PC-3 (cell line): ENCODE measurements at regions not wholly inside any gene's neighbourhood (a gene's known extent, or its start where the extent isn't known, plus 50 kb on each side); places are given as distances from the start of the nearest gene placed in this dataset.

Experiments
- ATAC-seq: fragments of 200-7000 bp; cut with Tn5 transposase; 2 replicates; pipeline ENCODE4 v1.9.1; 2020; ENCODE audit warnings: mild to moderate bottlenecking, moderate library complexity
- BruUV-seq: library from RNA; stranded (reverse); fragments of 400-500 nt; replicated peaks from 2 replicates; lab custom pipeline; 2021; lab: Mats Ljungman, UMichigan
- CTCF ChIA-PET: fragments of 300-600 bp; sonication (Branson Sonifier 250); formaldehyde crosslinking; loops from one replicate; lab custom pipeline; 2022; ENCODE audit warnings: antibody characterized with exemption; lab: Charles Lee
- POLR2A ChIA-PET: fragments of 300-600 bp; sonication (Branson Sonifier 250); formaldehyde crosslinking; loops from one replicate; lab custom pipeline; 2022; ENCODE audit warnings: antibody characterized with exemption; ENCODE audit not compliant: unreplicated experiment; lab: Charles Lee
- DNase-seq: peaks from one replicate; pipeline ENCODE4 v3.0.0-alpha.2; 2015
- H2AFZ ChIP-seq: fragments of 300-600 bp; sonication (generic); 2 replicates; pipeline ENCODE4 v1.6.0; 2016; ENCODE audit warnings: antibody characterized with exemption, low read length
- H3F3A ChIP-seq: fragments of 300-600 bp; sonication (generic); one replicate; pipeline ENCODE4 v1.6.0; 2017; ENCODE audit warnings: antibody characterized with exemption, low read length, control low read depth, mild to moderate bottlenecking; ENCODE audit not compliant: unreplicated experiment
- H3K27ac ChIP-seq: fragments of 300-600 bp; sonication (generic); 2 replicates; pipeline ENCODE4 v1.5.1; 2016; ENCODE audit warnings: mild to moderate bottlenecking, low read length
- H3K27me3 ChIP-seq: fragments of 300-600 bp; sonication (generic); 2 replicates; pipeline ENCODE4 v1.6.1; 2016; ENCODE audit warnings: low read length, mixed read lengths
- H3K36me3 ChIP-seq: fragments of 300-600 bp; sonication (generic); 2 replicates; pipeline ENCODE4 v1.6.1; 2016; ENCODE audit warnings: low read depth, mixed run types, low read length, mixed read lengths
- H3K4me1 ChIP-seq: fragments of 300-600 bp; sonication (generic); 2 replicates; pipeline ENCODE4 v1.5.1; 2016; ENCODE audit warnings: low read length; ENCODE audit not compliant: insufficient read depth
- H3K4me2 ChIP-seq: fragments of 300-600 bp; sonication (generic); 2 replicates; pipeline ENCODE4 v1.6.0; 2016; ENCODE audit warnings: low read length
- H3K4me3 ChIP-seq: fragments of 300-600 bp; sonication (generic); 2 replicates; pipeline ENCODE4 v1.5.1; 2016; ENCODE audit warnings: mild to moderate bottlenecking, low read length, mixed read lengths
- H3K79me2 ChIP-seq: fragments of 300-600 bp; sonication (generic); 2 replicates; pipeline ENCODE4 v1.6.1; 2017; ENCODE audit warnings: low read length, mixed read lengths
- H3K9ac ChIP-seq: fragments of 300-600 bp; sonication (generic); 2 replicates; pipeline ENCODE4 v1.6.0; 2016; ENCODE audit warnings: mild to moderate bottlenecking, low read length
- H3K9me2 ChIP-seq: fragments of 300-600 bp; sonication (generic); replicated peaks from 2 replicates; pipeline ENCODE4 v1.6.1; 2016; ENCODE audit warnings: mixed run types, low read length, mixed read lengths
- H3K9me3 ChIP-seq: fragments of 300-600 bp; sonication (generic); 2 replicates; pipeline ENCODE4 v1.6.1; 2016; ENCODE audit warnings: low read length, mixed read lengths
- H4K20me1 ChIP-seq: fragments of 300-600 bp; sonication (generic); 2 replicates; pipeline ENCODE4 v1.6.1; 2016; ENCODE audit warnings: low read length, mixed read lengths
- CTCF ChIP-seq: fragments of 300-600 bp; sonication (generic); conservative IDR thresholded peaks from 2 replicates; pipeline ENCODE4 v1.5.1; 2017; ENCODE audit warnings: antibody characterized with exemption, low read depth, mild to moderate bottlenecking, low read length
- EZH2 ChIP-seq: fragments of 300-600 bp; sonication (generic); IDR thresholded peaks from one replicate; pipeline ENCODE4 v1.6.1; 2017; ENCODE audit warnings: antibody characterized with exemption, mild to moderate bottlenecking, low read length; ENCODE audit not compliant: unreplicated experiment
- EZH2phosphoT487 ChIP-seq: fragments of 300-600 bp; sonication (generic); IDR thresholded peaks from 2 replicates; pipeline ENCODE4 v1.6.1; 2018; ENCODE audit warnings: mild to moderate bottlenecking, antibody characterized with exemption, low read length, borderline replicate concordance
- intact Hi-C: fragments of 100-400 bp; cut with micrococcal nuclease; formaldehyde crosslinking; loops from 2 replicates; pipeline ENCODE4 v1.9.0; 2023

DNA sequence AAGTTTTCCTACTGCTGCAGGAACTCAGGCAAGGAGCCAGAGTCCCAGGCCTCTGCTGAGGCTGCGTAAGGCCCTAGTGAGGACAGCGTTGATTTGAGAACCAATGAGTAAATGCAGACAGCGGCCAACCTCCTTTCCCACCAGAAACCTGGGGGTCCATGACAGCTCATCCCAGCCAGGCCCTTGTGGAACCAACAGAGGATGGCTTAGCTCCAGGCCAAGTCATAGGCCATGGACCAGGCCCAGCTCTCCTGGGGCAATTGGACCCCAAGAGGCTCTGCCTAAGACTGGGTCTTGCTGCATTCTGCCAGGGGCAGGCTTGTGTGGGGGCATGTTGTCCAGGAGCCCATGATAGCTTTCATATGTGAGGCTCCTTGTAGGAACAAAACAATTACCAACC lies 65.4 kb upstream of the PPP1R3C start:
- Histone ChIP-seq H3K4me1 (peaks cover 9% of the 10 kb centered on the region), H2AFZ (no peak overlapping the region), H3K9me3 (no peaks in the 10 kb centered on the region), H3K27me3 (no peaks in the 10 kb centered on the region), H3K79me2 (no peaks in the 10 kb centered on the region), H3K36me3 (no peaks in the 10 kb centered on the region), H3K9ac (no peak overlapping the region), H3K27ac (no peak overlapping the region), H4K20me1 (no peaks in the 10 kb centered on the region), H3K4me3 (no peak overlapping the region), H3F3A (no peaks in the 10 kb centered on the region), H3K4me2 (no peak overlapping the region), H3K9me2 (no peaks in the 10 kb centered on the region)
- ChIA-PET CTCF (no interaction called here), POLR2A (no interaction called here)
- TF ChIP-seq EZH2: no peak
- TF ChIP-seq CTCF: no peak
- TF ChIP-seq EZH2phosphoT487: no peak
- no peak for DNase-seq
- no TSS peak for BruUV-seq
- no peak for ATAC-seq
- intact Hi-C loops: no loop called here

DNA sequence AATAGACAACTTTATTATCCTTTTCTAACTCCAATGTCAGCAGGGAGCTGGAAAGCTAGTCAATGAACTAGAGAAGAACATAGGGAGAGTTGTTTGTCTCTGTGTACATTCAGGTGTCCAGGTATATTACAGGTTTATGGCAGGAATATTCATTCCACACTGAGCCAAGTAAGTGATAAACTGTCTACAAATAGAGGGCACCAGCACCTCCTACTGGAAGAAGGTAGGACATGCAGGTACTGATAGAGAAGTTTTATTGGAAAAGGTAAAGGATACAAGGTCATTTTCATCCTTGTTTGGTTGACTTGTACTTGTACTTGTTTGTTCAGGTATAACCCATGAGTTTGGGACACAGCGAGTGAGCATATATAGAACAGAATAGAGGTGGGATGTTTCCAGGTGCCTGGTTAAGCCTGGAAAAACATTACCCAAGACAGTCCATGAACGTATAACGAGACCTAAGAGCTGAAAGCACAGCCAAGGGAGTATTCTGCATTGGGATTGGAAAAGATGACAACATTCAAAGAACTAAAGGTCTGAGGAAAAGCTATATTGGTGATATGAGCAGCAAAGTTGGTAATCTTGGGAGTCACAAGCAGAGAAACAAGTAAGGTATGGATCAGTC lies 61.4 kb upstream of the PPP1R3C start:
- ChIA-PET POLR2A (no interaction called here), CTCF (interaction anchor here (0.6 to 0.9 kb wide), 4 partner anchors 50 to 141 kb away, joined by 4 to 9 read pairs (median 6); no protein-coding TSS in a partner anchor)
- H3K4me3 ChIP-seq: no peak overlapping the region
- H3K27me3 ChIP-seq: no peaks in the 10 kb centered on the region
- H3K79me2 ChIP-seq: no peaks in the 10 kb centered on the region
- TF ChIP-seq EZH2phosphoT487 (no peak), EZH2 (no peak), CTCF (peak; percentile 85)
- H3K4me1 ChIP-seq: 0 out of 2 replicates have a peak, but pooled peaks cover 3% of the 10 kb centered on the region
- H3K9me2 ChIP-seq: no peaks in the 10 kb centered on the region
- peak; percentile 37; the same call in 1 of the 2 replicates for ATAC-seq
- no peak overlapping the region for H3K4me2 ChIP-seq
- H3K27ac ChIP-seq: no peak overlapping the region
- H3K36me3 ChIP-seq: no peaks in the 10 kb centered on the region
- peak; percentile 71 for DNase-seq
- H3K9me3 ChIP-seq: no peaks in the 10 kb centered on the region
- no peaks in the 10 kb centered on the region for H4K20me1 ChIP-seq
- no peak overlapping the region for H2AFZ ChIP-seq
- BruUV-seq: no TSS peak
- no peaks in the 10 kb centered on the region for H3F3A ChIP-seq
- H3K9ac ChIP-seq: no peak overlapping the region
- intact Hi-C loops: loop anchor here (1.0 to 5.0 kb wide), 2 partner anchors 51 to 202 kb away; no protein-coding TSS in a partner anchor

- no peak overlapping the region for H3K4me3 ChIP-seq
- ChIA-PET CTCF (no interaction called here), POLR2A (no interaction called here)
- TF ChIP-seq EZH2 (no peak), EZH2phosphoT487 (no peak), CTCF (no peak)
- H3K79me2 ChIP-seq: no peaks in the 10 kb centered on the region
- no peaks in the 10 kb centered on the region for H3K36me3 ChIP-seq
- no peaks in the 10 kb centered on the region for H4K20me1 ChIP-seq
- no peaks in the 10 kb centered on the region for H3K9me3 ChIP-seq
- no peaks in the 10 kb centered on the region for H3K27me3 ChIP-seq
- DNase-seq (no peak), ATAC-seq (no peak)
- no peak overlapping the region for H2AFZ ChIP-seq
- H3K9ac ChIP-seq: no peak overlapping the region
- H3K4me1 ChIP-seq: 0 out of 2 replicates have a peak, but pooled peaks cover 3% of the 10 kb centered on the region
- no peaks in the 10 kb centered on the region for H3K9me2 ChIP-seq
- H3K27ac ChIP-seq: no peak overlapping the region
- H3K4me2 ChIP-seq: no peak overlapping the region
- BruUV-seq: no TSS peak
- no peaks in the 10 kb centered on the region for H3F3A ChIP-seq
- intact Hi-C loops: loop anchor here (5.0 kb wide), 1 partner anchor 200 kb away; no protein-coding TSS in a partner anchor
These were observed 59.1 kb upstream of the PPP1R3C start for GRCh38 chr10:91691981-91692380.
